ENCODE measurements at regions not wholly inside any gene's neighbourhood (a gene's known extent, or its start where the extent isn't known, plus 50 kb on each side); places are given as distances from the start of the nearest gene placed in this dataset.
"Not testable (repeated sequence)": the region's sequence is repeated elsewhere in the genome, so short reads cannot be mapped to it uniquely, and the experiment has no call there.

DNA sequence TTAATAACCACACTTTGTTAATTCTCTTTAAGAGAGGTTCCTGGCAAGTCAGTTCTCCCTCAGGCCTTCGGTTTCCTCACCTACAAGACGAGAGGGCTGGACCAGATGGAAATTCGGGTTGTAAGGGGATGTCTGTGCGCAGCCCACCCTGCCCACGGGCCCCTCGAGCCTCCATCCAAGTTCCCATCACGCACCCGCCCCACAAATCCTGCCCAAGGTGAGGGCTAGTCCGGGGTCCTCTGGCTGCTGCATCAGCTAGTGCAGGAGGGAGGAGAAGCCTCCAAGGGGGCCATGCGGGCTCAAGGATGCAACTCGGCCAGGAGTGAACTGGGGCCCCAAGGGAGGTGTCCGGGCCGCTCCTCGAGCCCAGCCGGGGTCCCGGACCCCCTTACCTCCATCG, 169.6 kb upstream of the TP53TG3 start:
- not testable (repeated sequence) for DNase-seq

DNA sequence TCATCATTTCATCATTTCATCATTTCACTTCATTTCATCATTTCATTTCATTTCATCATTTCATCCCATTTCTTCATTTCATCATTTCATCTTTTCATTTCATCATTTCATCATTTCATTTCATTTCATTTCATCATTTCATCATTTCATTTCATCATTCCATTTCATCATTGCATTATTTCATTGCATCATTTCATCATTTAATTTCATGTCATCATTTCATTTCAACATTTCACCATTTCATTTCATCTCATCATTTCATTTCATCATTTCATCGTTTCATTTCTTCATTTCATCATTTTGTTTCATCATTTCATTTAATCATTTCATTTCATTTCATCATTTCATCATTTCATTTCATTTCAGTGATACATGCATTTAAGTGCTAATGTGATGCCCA, 166.9 kb upstream of the TP53TG3 start:
- not testable (repeated sequence) for DNase-seq

DNA sequence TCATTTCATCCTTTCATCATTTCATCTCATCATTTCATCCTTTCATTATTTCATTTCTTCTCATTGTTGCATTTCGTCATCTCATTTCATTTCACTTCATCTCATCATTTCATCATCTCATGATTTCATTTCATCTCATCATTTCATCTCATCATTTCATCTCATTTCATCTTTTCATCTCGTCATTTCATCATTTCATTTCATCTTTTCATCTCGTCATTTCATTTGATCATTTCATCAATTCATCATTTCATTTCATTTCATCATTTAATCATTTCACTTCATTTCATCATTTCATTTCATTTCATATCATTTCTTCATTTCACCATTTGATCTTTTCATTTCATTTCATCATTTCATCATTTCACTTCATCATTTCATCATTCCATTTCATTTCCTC, 131.3 kb upstream of the TP53TG3 start:
- not testable (repeated sequence) for DNase-seq

DNA sequence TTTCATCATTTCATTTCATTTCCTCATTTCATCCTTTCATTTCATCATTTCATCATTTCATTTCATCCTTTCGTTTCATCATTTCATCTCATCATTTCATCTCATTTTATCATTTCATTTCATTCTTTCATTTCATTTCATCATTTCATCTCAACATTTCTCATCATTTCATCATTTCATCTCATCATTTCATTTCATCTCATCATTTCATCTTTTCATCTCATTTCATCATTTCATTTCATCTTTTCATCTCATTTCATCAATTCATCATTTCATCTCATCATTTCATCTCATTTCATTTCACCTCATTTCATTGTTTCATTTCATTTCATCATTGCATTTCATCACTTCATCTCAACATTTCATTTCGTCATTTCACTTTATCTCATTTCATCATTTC, 129.7 kb upstream of the TP53TG3 start:
- DNase-seq = not testable (repeated sequence)
